Fibroblast of skin of right biceps (primary cell): ENCODE measurements at regions not wholly inside any gene's neighbourhood (a gene's known extent, or its start where the extent isn't known, plus 50 kb on each side); places are given as distances from the start of the nearest gene placed in this dataset.
"Not testable (repeated sequence)": the region's sequence is repeated elsewhere in the genome, so short reads cannot be mapped to it uniquely, and the experiment has no call there.

Experiments
- DNase-seq: peaks from one replicate; pipeline ENCODE4 v3.0.0-alpha.2; 2013

- DNase-seq = not testable (repeated sequence)
Measured at GRCh38 chr16:88204131-88205110, 178.3 kb upstream of the ZNF469 start.

- not testable (repeated sequence) for DNase-seq
Measured at GRCh38 chr16:88205482-88205881, 177.3 kb upstream of the ZNF469 start.

- DNase-seq = not testable (repeated sequence)
Measured at GRCh38 chr16:88206006-88206405, 176.8 kb upstream of the ZNF469 start.

- not testable (repeated sequence) for DNase-seq
Measured at GRCh38 chr16:88206516-88206915, 176.2 kb upstream of the ZNF469 start.

GRCh38 chr16:88208112-88208511 lies 174.6 kb upstream of the ZNF469 start:
- no peak for DNase-seq

- not testable (repeated sequence) for DNase-seq
Measured at GRCh38 chr16:88208776-88209175, 174.0 kb upstream of the ZNF469 start.

- not testable (repeated sequence) for DNase-seq
Measured at GRCh38 chr16:88209579-88209978, 173.2 kb upstream of the ZNF469 start.

- not testable (repeated sequence) for DNase-seq
Measured at GRCh38 chr16:88213937-88214336, 168.8 kb upstream of the ZNF469 start.

- not testable (repeated sequence) for DNase-seq
Measured at GRCh38 chr16:88221001-88221761, 161.6 kb upstream of the ZNF469 start.

- not testable (repeated sequence) for DNase-seq
Measured at GRCh38 chr16:88223696-88224095, 159.1 kb upstream of the ZNF469 start.

- not testable (repeated sequence) for DNase-seq
Measured at GRCh38 chr16:88224131-88224898, 158.4 kb upstream of the ZNF469 start.

GRCh38 chr16:88225640-88226230 lies 157.0 kb upstream of the ZNF469 start:
- DNase-seq = not testable (repeated sequence)

GRCh38 chr16:88226302-88226701 lies 156.5 kb upstream of the ZNF469 start:
- not testable (repeated sequence) for DNase-seq

- DNase-seq = not testable (repeated sequence)
Measured at GRCh38 chr16:88227026-88227721, 155.6 kb upstream of the ZNF469 start.

GRCh38 chr16:88227722-88228482 lies 154.9 kb upstream of the ZNF469 start:
- not testable (repeated sequence) for DNase-seq

GRCh38 chr16:88228751-88229150 lies 154.0 kb upstream of the ZNF469 start:
- not testable (repeated sequence) for DNase-seq

- DNase-seq = not testable (repeated sequence)
Measured at GRCh38 chr16:88229710-88230109, 153.0 kb upstream of the ZNF469 start.

GRCh38 chr16:88230276-88230966 lies 152.3 kb upstream of the ZNF469 start:
- DNase-seq = not testable (repeated sequence)

- DNase-seq = not testable (repeated sequence)
Measured at GRCh38 chr16:88230967-88231615, 151.7 kb upstream of the ZNF469 start.

GRCh38 chr16:88231839-88232238 lies 150.9 kb upstream of the ZNF469 start:
- DNase-seq = not testable (repeated sequence)
